Loucy (cell line): ENCODE measurements at regions not wholly inside any gene's neighbourhood (a gene's known extent, or its start where the extent isn't known, plus 50 kb on each side); places are given as distances from the start of the nearest gene placed in this dataset.

Experiments
- H2AFZ ChIP-seq: fragments of 200-600 bp; sonication (generic); 2 replicates; pipeline ENCODE4 v1.6.0; 2016; ENCODE audit warnings: antibody characterized with exemption, mild to moderate bottlenecking, low read length, moderate library complexity
- H3F3A ChIP-seq: fragments of 200-600 bp; 2 replicates; pipeline ENCODE4 v1.6.0; 2016; ENCODE audit warnings: antibody characterized with exemption, low read depth, mild to moderate bottlenecking
- H3K27me3 ChIP-seq: fragments of 200-600 bp; sonication (generic); 2 replicates; pipeline ENCODE4 v1.6.1; 2014; ENCODE audit warnings: low read length, mild to moderate bottlenecking; ENCODE audit not compliant: insufficient read depth, poor library complexity, severe bottlenecking
- H3K36me3 ChIP-seq: fragments of 200-600 bp; sonication (generic); 2 replicates; pipeline ENCODE4 v1.6.1; 2016; ENCODE audit warnings: low read length; ENCODE audit not compliant: insufficient read depth
- H3K4me1 ChIP-seq: fragments of 200-600 bp; sonication (generic); 2 replicates; pipeline ENCODE4 v1.5.1; 2014; ENCODE audit warnings: low read length, mild to moderate bottlenecking; ENCODE audit not compliant: insufficient read depth, poor library complexity, severe bottlenecking
- H3K4me2 ChIP-seq: fragments of 200-600 bp; sonication (generic); 2 replicates; pipeline ENCODE4 v1.6.0; 2014; ENCODE audit warnings: antibody characterized with exemption, low read length, low read depth, mild to moderate bottlenecking; ENCODE audit not compliant: poor library complexity, severe bottlenecking
- H3K4me3 ChIP-seq: fragments of 200-600 bp; sonication (generic); 2 replicates; pipeline ENCODE4 v1.5.1; 2014; ENCODE audit warnings: low read length, mild to moderate bottlenecking, mixed read lengths; ENCODE audit not compliant: poor library complexity, severe bottlenecking
- H3K79me2 ChIP-seq: fragments of 200-600 bp; sonication (generic); 2 replicates; pipeline ENCODE4 v1.6.1; 2014; ENCODE audit warnings: low read length; ENCODE audit not compliant: insufficient read depth
- H3K9ac ChIP-seq: fragments of 200-600 bp; sonication (generic); 2 replicates; pipeline ENCODE4 v1.6.0; 2014; ENCODE audit warnings: mild to moderate bottlenecking, low read depth, low read length, moderate library complexity; ENCODE audit not compliant: poor library complexity, severe bottlenecking
- H3K9me2 ChIP-seq: fragments of 200-600 bp; sonication (generic); replicated peaks from 2 replicates; pipeline ENCODE4 v1.6.1; 2016; ENCODE audit warnings: low read depth, low read length, mixed read lengths
- H3K9me3 ChIP-seq: fragments of 200-600 bp; sonication (generic); 2 replicates; pipeline ENCODE4 v1.6.1; 2014; ENCODE audit warnings: mild to moderate bottlenecking, antibody characterized with exemption, low read length, low read depth; ENCODE audit not compliant: insufficient read depth
- H4K20me1 ChIP-seq: fragments of 200-600 bp; sonication (generic); 2 replicates; pipeline ENCODE4 v1.6.0; 2014; ENCODE audit warnings: antibody characterized with exemption, low read length, mild to moderate bottlenecking; ENCODE audit not compliant: insufficient read depth, poor library complexity, severe bottlenecking
- CTCF ChIP-seq: fragments of 200-600 bp; sonication (generic); conservative IDR thresholded peaks from 2 replicates; pipeline ENCODE4 v1.5.1; 2014; ENCODE audit warnings: mild to moderate bottlenecking, antibody characterized with exemption, low read length
- EZH2phosphoT487 ChIP-seq: fragments of 200-600 bp; IDR thresholded peaks from 2 replicates; pipeline ENCODE4 v1.6.1; 2018; ENCODE audit warnings: antibody characterized with exemption, mild to moderate bottlenecking, moderate library complexity, borderline replicate concordance

- H3K36me3 ChIP-seq = no peaks in the 10 kb centered on the region
Observed at GRCh38 chr13:89752394-89752793, 1595.1 kb upstream of the MIR17HG start.

GRCh38 chr13:89755729-89756492 is 1591.6 kb upstream of the MIR17HG start:
- H3K9me2 ChIP-seq = no peaks in the 10 kb centered on the region
- no peak for TF ChIP-seq EZH2phosphoT487
- no peak for TF ChIP-seq CTCF
- no peaks in the 10 kb centered on the region for H3K79me2 ChIP-seq
- H4K20me1 ChIP-seq = no peaks in the 10 kb centered on the region
- H3K9ac ChIP-seq = no peak overlapping the region
- H3K9me3 ChIP-seq = 0 out of 2 replicates have a peak, but pooled peaks cover 5% of the 10 kb centered on the region
- no peaks in the 10 kb centered on the region for H3K36me3 ChIP-seq
- H3K4me3 ChIP-seq = no peak overlapping the region
- H3K4me2 ChIP-seq = no peak overlapping the region
- H3K27me3 ChIP-seq = no peaks in the 10 kb centered on the region
- no peaks in the 10 kb centered on the region for H3F3A ChIP-seq
- H3K4me1 ChIP-seq = no peaks in the 10 kb centered on the region
- H2AFZ ChIP-seq = no peak overlapping the region

More at GRCh38 chr13:89752394-89752793, 1595.1 kb upstream of the MIR17HG start:
- Histone ChIP-seq H3K79me2 (no peaks in the 10 kb centered on the region), H3K4me2 (no peak overlapping the region), H2AFZ (no peak overlapping the region), H4K20me1 (no peaks in the 10 kb centered on the region), H3K4me3 (no peak overlapping the region), H3K9me2 (no peaks in the 10 kb centered on the region), H3K4me1 (no peaks in the 10 kb centered on the region), H3K27me3 (no peaks in the 10 kb centered on the region), H3K9me3 (0 out of 2 replicates have a peak, but pooled peaks cover 5% of the 10 kb centered on the region), H3K9ac (no peak overlapping the region), H3F3A (no peaks in the 10 kb centered on the region)
- TF ChIP-seq CTCF = no peak

GRCh38 chr13:89763005-89763404 is 1584.5 kb upstream of the MIR17HG start:
- no peak for TF ChIP-seq EZH2phosphoT487
- Histone ChIP-seq H3K9ac (no peak overlapping the region), H3K4me1 (no peaks in the 10 kb centered on the region), H3K4me2 (no peak overlapping the region), H3K27me3 (no peaks in the 10 kb centered on the region), H3K9me2 (no peaks in the 10 kb centered on the region), H3K4me3 (no peak overlapping the region), H3F3A (no peaks in the 10 kb centered on the region), H3K9me3 (no peaks in the 10 kb centered on the region), H2AFZ (no peak overlapping the region), H3K79me2 (no peaks in the 10 kb centered on the region), H4K20me1 (no peaks in the 10 kb centered on the region), H3K36me3 (no peaks in the 10 kb centered on the region)
